GM12878 (cell line): ENCODE measurements at regions not wholly inside any gene's neighbourhood (a gene's known extent, or its start where the extent isn't known, plus 50 kb on each side); places are given as distances from the start of the nearest gene placed in this dataset.

Source experiments
- CEBPB ChIP-seq, 2 experiments: fragments of 150-350 bp in 1 of 2; IDR thresholded peaks; 2 replicates each; pipeline ENCODE4 v1.6.1; 2012 to 2014; ENCODE audit warnings: low read depth in 2 of 2, low read length in 2 of 2, borderline replicate concordance in 1 of 2, inconsistent platforms in 1 of 2
- CREM ChIP-seq: IDR thresholded peaks from 2 replicates; pipeline ENCODE4 v1.6.1; 2014; ENCODE audit warnings: antibody characterized with exemption, low read depth
- CTCF ChIP-seq, 3 experiments: IDR thresholded peaks in 2 of 3; conservative IDR thresholded peaks in 1 of 3; 2 replicates each; pipeline ENCODE4 v1.5.1; 2011; ENCODE audit warnings: low read depth in 3 of 3, low read length in 3 of 3, mild to moderate bottlenecking in 3 of 3, control low read depth in 2 of 3, moderate library complexity in 2 of 3, inconsistent platforms in 1 of 3, mixed read lengths in 1 of 3; ENCODE audit not compliant: control insufficient read depth in 2 of 3, insufficient read depth in 1 of 3; ENCODE audit errors: extremely low read depth in 1 of 3
- DPF2 ChIP-seq: fragments of 450-650 bp; IDR thresholded peaks from 2 replicates; pipeline ENCODE4 v1.6.1; 2017; ENCODE audit warnings: mild to moderate bottlenecking
- E2F4 ChIP-seq: IDR thresholded peaks from 2 replicates; pipeline ENCODE4 v1.6.1; 2012; ENCODE audit warnings: low read depth, low read length, improper control_type of control experiment
- MXI1 ChIP-seq: fragments of 150-350 bp; IDR thresholded peaks from 2 replicates; pipeline ENCODE4 v1.6.1; 2011; ENCODE audit warnings: low read depth, mild to moderate bottlenecking, inconsistent platforms, low read length, improper control_type of control experiment
- SPI1 ChIP-seq: IDR thresholded peaks from 2 replicates; pipeline ENCODE4 v1.6.1; 2011; ENCODE audit warnings: low read depth, mild to moderate bottlenecking, low read length, moderate library complexity, borderline replicate concordance; ENCODE audit not compliant: insufficient read depth
- USF2 ChIP-seq: IDR thresholded peaks from 2 replicates; pipeline ENCODE4 v1.6.1; 2011; ENCODE audit warnings: low read depth, low read length, improper control_type of control experiment, borderline replicate concordance

GRCh38 chr10:2438248-2438939 is 629.0 kb upstream of the PFKP start:
- TF ChIP-seq SPI1 (no peak), E2F4 (no peak), CTCF (IDR thresholded peaks at IDR 0.05 in 2 of 3, conservative IDR thresholded peaks at IDR 0.05 in 1 of 3; ENCODE audit: control insufficient read depth in 2 of 3, extremely low read depth in 1 of 3, insufficient read depth in 1 of 3, low read depth in 3 of 3, low read length in 3 of 3) (no peak), CREM (no peak), USF2 (no peak), CEBPB (IDR thresholded peaks at IDR 0.05; ENCODE audit: borderline replicate concordance in 1 of 2, low read depth in 2 of 2, low read length in 2 of 2) (no peak), DPF2 (no peak), MXI1 (no peak)
